T47D (cell line): ENCODE measurements at regions not wholly inside any gene's neighbourhood (a gene's known extent, or its start where the extent isn't known, plus 50 kb on each side); places are given as distances from the start of the nearest gene placed in this dataset.

ENCODE experiments used
- DNase-seq, 2 experiments: peaks; one replicate each; pipeline versions ENCODE4 v3.0.0 to v3.0.0-alpha.2; 2011 to 2012; ENCODE audit warnings: low read depth in 1 of 2, low spot score in 1 of 2
- JUND ChIP-seq: IDR thresholded peaks from 2 replicates; pipeline ENCODE4 v1.6.1; 2012; ENCODE audit warnings: low read depth
- in situ Hi-C: cut with HindIII; loops from 2 replicates; pipeline ENCODE4 v1.10.0; 2016; ENCODE audit warnings: low sequenced_read_pairs, low pct_unique_long_range_greater_than_20kb

GRCh38 chr6:100944644-100945043, 63.5 kb upstream of the ASCC3 start:
- in situ Hi-C loops, result no loop called here
- TF ChIP-seq JUND, result no peak
- peak in 1 of 2 experiments; percentile 76 for DNase-seq

- no peak for DNase-seq
- TF ChIP-seq JUND, result no peak
- in situ Hi-C loops, result no loop called here
Observed at GRCh38 chr6:100946021-100946540, 65.0 kb upstream of the ASCC3 start.

- DNase-seq, result no peak
- in situ Hi-C loops, result no loop called here
- TF ChIP-seq JUND, result no peak
Observed at GRCh38 chr6:100946711-100947110, 65.6 kb upstream of the ASCC3 start.

- no peak for TF ChIP-seq JUND
- in situ Hi-C loops, result no loop called here
- no peak for DNase-seq
Observed at GRCh38 chr6:100948381-100949133, 67.4 kb upstream of the ASCC3 start.

- in situ Hi-C loops, result no loop called here
- TF ChIP-seq JUND, result no peak
- DNase-seq, result peak in 1 of 2 experiments; percentile 10
Observed at GRCh38 chr6:100952006-100952405, 70.9 kb upstream of the ASCC3 start.

GRCh38 chr6:100959280-100959679, 78.2 kb upstream of the ASCC3 start:
- DNase-seq, result no peak
- in situ Hi-C loops, result no loop called here
- TF ChIP-seq JUND, result no peak

- no peak for TF ChIP-seq JUND
- DNase-seq, result no peak
Observed at GRCh38 chr6:100962466-100962865, 81.3 kb upstream of the ASCC3 start.

GRCh38 chr6:100965067-100965466, 83.9 kb upstream of the ASCC3 start:
- in situ Hi-C loops, result no loop called here
- DNase-seq, result no peak
- TF ChIP-seq JUND, result no peak

More at GRCh38 chr6:100962466-100962865, 81.3 kb upstream of the ASCC3 start:
- in situ Hi-C loops, result no loop called here

- no peak for DNase-seq
- in situ Hi-C loops, result no loop called here
- TF ChIP-seq JUND, result no peak
Observed at GRCh38 chr6:100968949-100969348, 87.8 kb upstream of the ASCC3 start.

- no peak for TF ChIP-seq JUND
- in situ Hi-C loops, result no loop called here
- no peak for DNase-seq
Observed at GRCh38 chr6:100979267-100979666, 98.1 kb upstream of the ASCC3 start.

- TF ChIP-seq JUND, result no peak
- no peak for DNase-seq
- in situ Hi-C loops, result no loop called here
Observed at GRCh38 chr6:100980949-100981348, 99.8 kb upstream of the ASCC3 start.

GRCh38 chr6:100986921-100987320, 105.8 kb upstream of the ASCC3 start:
- no peak for TF ChIP-seq JUND
- in situ Hi-C loops, result no loop called here
- no peak for DNase-seq

GRCh38 chr6:100987556-100987955, 106.4 kb upstream of the ASCC3 start:
- TF ChIP-seq JUND, result no peak

More at GRCh38 chr6:100987556-100987955, 106.4 kb upstream of the ASCC3 start:
- in situ Hi-C loops, result no loop called here
- DNase-seq, result no peak
